ENCODE measurements at regions not wholly inside any gene's neighbourhood (a gene's known extent, or its start where the extent isn't known, plus 50 kb on each side); places are given as distances from the start of the nearest gene placed in this dataset.
"Not testable (repeated sequence)": the region's sequence is repeated elsewhere in the genome, so short reads cannot be mapped to it uniquely, and the experiment has no call there.

- CTCF ChIA-PET, result no interaction called here
- H3K4me1 Mint-ChIP-seq, result no peaks in the 10 kb centered on the region
- H3K9me3 Mint-ChIP-seq, result peaks cover 8% of the 10 kb centered on the region
- H3K36me3 Mint-ChIP-seq (ENCODE audit: low read depth), result no peaks in the 10 kb centered on the region
- no peaks in the 10 kb centered on the region for H3K27me3 Mint-ChIP-seq
- no peak for DNase-seq
- no peak overlapping the region for H3K27ac Mint-ChIP-seq
- POLR2A ChIA-PET, result no interaction called here
- no peak overlapping the region for H3K4me3 Mint-ChIP-seq
Observed at GRCh38 chr5:118115791-118116190, 872.6 kb downstream of the DTWD2 start.

GRCh38 chr5:118111956-118112355, 876.4 kb downstream of the DTWD2 start:
- CTCF ChIA-PET, result no interaction called here
- DNase-seq, result no peak

GRCh38 chr5:118107246-118107645, 881.1 kb downstream of the DTWD2 start:
- POLR2A ChIA-PET; H3K4me3 Mint-ChIP-seq; H3K27ac Mint-ChIP-seq; H3K9me3 Mint-ChIP-seq; H3K27me3 Mint-ChIP-seq; DNase-seq; H3K4me1 Mint-ChIP-seq; H3K36me3 Mint-ChIP-seq (ENCODE audit: low read depth): not testable (repeated sequence)
- CTCF ChIA-PET, result interaction anchor here (0.6 kb wide), 1 partner anchor 741 kb away, joined by 3 read pairs; no protein-coding TSS in a partner anchor

More at GRCh38 chr5:118111956-118112355, 876.4 kb downstream of the DTWD2 start:
- H3K9me3 Mint-ChIP-seq, result peaks cover 6% of the 10 kb centered on the region
- no peaks in the 10 kb centered on the region for H3K27me3 Mint-ChIP-seq
- H3K36me3 Mint-ChIP-seq (ENCODE audit: low read depth), result no peaks in the 10 kb centered on the region
- POLR2A ChIA-PET, result no interaction called here
- no peak overlapping the region for H3K27ac Mint-ChIP-seq
- H3K4me1 Mint-ChIP-seq, result no peaks in the 10 kb centered on the region
- H3K4me3 Mint-ChIP-seq, result no peak overlapping the region

- no peak for DNase-seq
- Mint-ChIP-seq H3K4me1 (no peaks in the 10 kb centered on the region), H3K36me3 (ENCODE audit: low read depth) (no peaks in the 10 kb centered on the region), H3K9me3 (peaks cover 5% of the 10 kb centered on the region), H3K4me3 (no peak overlapping the region), H3K27me3 (no peaks in the 10 kb centered on the region), H3K27ac (no peak overlapping the region)
- ChIA-PET CTCF (no interaction called here), POLR2A (no interaction called here)
Observed at GRCh38 chr5:118098716-118099115, 889.6 kb downstream of the DTWD2 start.

GRCh38 chr5:118095115-118095514, 893.2 kb downstream of the DTWD2 start:
- Mint-ChIP-seq H3K4me1 (no peaks in the 10 kb centered on the region), H3K9me3 (peaks cover 5% of the 10 kb centered on the region), H3K27me3 (no peaks in the 10 kb centered on the region), H3K36me3 (ENCODE audit: low read depth) (no peaks in the 10 kb centered on the region), H3K27ac (no peak overlapping the region), H3K4me3 (no peak overlapping the region)
- ChIA-PET CTCF (no interaction called here), POLR2A (no interaction called here)
- no peak for DNase-seq

- ChIA-PET CTCF (no interaction called here), POLR2A (no interaction called here)
- no peaks in the 10 kb centered on the region for H3K4me1 Mint-ChIP-seq
- no peaks in the 10 kb centered on the region for H3K36me3 Mint-ChIP-seq (ENCODE audit: low read depth)
- H3K9me3 Mint-ChIP-seq, result peaks cover 7% of the 10 kb centered on the region
- H3K27me3 Mint-ChIP-seq, result no peaks in the 10 kb centered on the region
- H3K4me3 Mint-ChIP-seq, result no peak overlapping the region
- no peak for DNase-seq
- H3K27ac Mint-ChIP-seq, result no peak overlapping the region
Observed at GRCh38 chr5:118088448-118088847, 899.9 kb downstream of the DTWD2 start.

GRCh38 chr5:118076490-118076889, 911.9 kb downstream of the DTWD2 start:
- ChIA-PET CTCF (no interaction called here), POLR2A (no interaction called here)
- Mint-ChIP-seq H3K4me1 (no peaks in the 10 kb centered on the region), H3K27ac (no peak overlapping the region), H3K4me3 (no peak overlapping the region), H3K9me3 (peaks cover 10% of the 10 kb centered on the region), H3K36me3 (ENCODE audit: low read depth) (no peaks in the 10 kb centered on the region), H3K27me3 (no peaks in the 10 kb centered on the region)
- DNase-seq, result no peak

- ChIA-PET POLR2A (no interaction called here), CTCF (no interaction called here)
- Mint-ChIP-seq H3K27ac (no peak overlapping the region), H3K27me3 (no peaks in the 10 kb centered on the region), H3K9me3 (peaks cover 4% of the 10 kb centered on the region), H3K4me3 (no peak overlapping the region), H3K36me3 (ENCODE audit: low read depth) (no peaks in the 10 kb centered on the region), H3K4me1 (no peaks in the 10 kb centered on the region)
- DNase-seq, result no peak
Observed at GRCh38 chr5:118070041-118070440, 918.3 kb downstream of the DTWD2 start.

- DNase-seq, result no peak
- Mint-ChIP-seq H3K27ac (no peak overlapping the region), H3K36me3 (ENCODE audit: low read depth) (no peaks in the 10 kb centered on the region), H3K9me3 (peaks cover 4% of the 10 kb centered on the region), H3K4me1 (no peaks in the 10 kb centered on the region), H3K4me3 (no peak overlapping the region), H3K27me3 (no peaks in the 10 kb centered on the region)
- CTCF ChIA-PET, result no interaction called here
- POLR2A ChIA-PET, result no interaction called here
Observed at GRCh38 chr5:118069452-118069851, 918.9 kb downstream of the DTWD2 start.

GRCh38 chr5:118068886-118069285, 919.5 kb downstream of the DTWD2 start:
- ChIA-PET CTCF (no interaction called here), POLR2A (no interaction called here)
- Mint-ChIP-seq H3K9me3 (peaks cover 4% of the 10 kb centered on the region), H3K4me1 (no peaks in the 10 kb centered on the region), H3K36me3 (ENCODE audit: low read depth) (no peaks in the 10 kb centered on the region), H3K27me3 (no peaks in the 10 kb centered on the region), H3K4me3 (no peak overlapping the region), H3K27ac (no peak overlapping the region)
- no peak for DNase-seq

- H3K27me3 Mint-ChIP-seq; H3K36me3 Mint-ChIP-seq (ENCODE audit: low read depth); H3K4me3 Mint-ChIP-seq; H3K9me3 Mint-ChIP-seq; H3K27ac Mint-ChIP-seq; CTCF ChIA-PET; DNase-seq; H3K4me1 Mint-ChIP-seq; POLR2A ChIA-PET: not testable (repeated sequence)
Observed at GRCh38 chr5:118063836-118064235, 924.5 kb downstream of the DTWD2 start.

GRCh38 chr5:118060833-118061232, 927.5 kb downstream of the DTWD2 start:
- no peak overlapping the region for H3K4me3 Mint-ChIP-seq
- no peak overlapping the region for H3K27ac Mint-ChIP-seq
- ChIA-PET CTCF (no interaction called here), POLR2A (no interaction called here)
- H3K4me1 Mint-ChIP-seq, result no peaks in the 10 kb centered on the region
- no peaks in the 10 kb centered on the region for H3K36me3 Mint-ChIP-seq (ENCODE audit: low read depth)
- no peak for DNase-seq
- no peaks in the 10 kb centered on the region for H3K27me3 Mint-ChIP-seq
- H3K9me3 Mint-ChIP-seq, result peaks cover 11% of the 10 kb centered on the region

GRCh38 chr5:118052503-118052902, 935.8 kb downstream of the DTWD2 start:
- CTCF ChIA-PET, result no interaction called here

GRCh38 chr5:118044169-118044568, 944.2 kb downstream of the DTWD2 start:
- Mint-ChIP-seq H3K36me3 (ENCODE audit: low read depth) (no peaks in the 10 kb centered on the region), H3K4me3 (no peak overlapping the region), H3K27me3 (no peaks in the 10 kb centered on the region), H3K4me1 (no peaks in the 10 kb centered on the region), H3K27ac (no peak overlapping the region), H3K9me3 (peaks cover 4% of the 10 kb centered on the region)
- ChIA-PET POLR2A (no interaction called here), CTCF (no interaction called here)
- no peak for DNase-seq

More at GRCh38 chr5:118052503-118052902, 935.8 kb downstream of the DTWD2 start:
- Mint-ChIP-seq H3K27me3 (no peaks in the 10 kb centered on the region), H3K4me1 (no peaks in the 10 kb centered on the region), H3K4me3 (no peak overlapping the region), H3K36me3 (ENCODE audit: low read depth) (no peaks in the 10 kb centered on the region), H3K27ac (no peak overlapping the region), H3K9me3 (peaks cover 5% of the 10 kb centered on the region)
- POLR2A ChIA-PET, result no interaction called here
- DNase-seq, result no peak

GRCh38 chr5:118043531-118043930, 944.8 kb downstream of the DTWD2 start:
- no peaks in the 10 kb centered on the region for H3K36me3 Mint-ChIP-seq (ENCODE audit: low read depth)
- H3K9me3 Mint-ChIP-seq, result peaks cover 4% of the 10 kb centered on the region
- CTCF ChIA-PET, result no interaction called here
- H3K4me3 Mint-ChIP-seq, result no peak overlapping the region
- no peaks in the 10 kb centered on the region for H3K4me1 Mint-ChIP-seq
- no peak overlapping the region for H3K27ac Mint-ChIP-seq
- POLR2A ChIA-PET, result no interaction called here
- no peak for DNase-seq
- no peaks in the 10 kb centered on the region for H3K27me3 Mint-ChIP-seq
